Osteocyte (in vitro differentiated cells): ENCODE measurements at regions not wholly inside any gene's neighbourhood (a gene's known extent, or its start where the extent isn't known, plus 50 kb on each side); places are given as distances from the start of the nearest gene placed in this dataset.

Experiments used
- DNase-seq: peaks from one replicate; pipeline ENCODE4 v3.0.0; 2021; ENCODE audit warnings: mixed read lengths; ENCODE audit not compliant: unreplicated experiment; ENCODE audit errors: extremely low spot score
- H3K27ac Mint-ChIP-seq: one replicate; pipeline ENCODE4 v1.8.0; 2021; ENCODE audit warnings: mild to moderate bottlenecking, mixed read lengths; ENCODE audit not compliant: unreplicated experiment
- H3K27me3 Mint-ChIP-seq: one replicate; pipeline ENCODE4 v1.8.0; 2021; ENCODE audit warnings: mixed read lengths; ENCODE audit not compliant: unreplicated experiment
- H3K36me3 Mint-ChIP-seq: one replicate; pipeline ENCODE4 v1.8.0; 2021; ENCODE audit warnings: mixed read lengths; ENCODE audit not compliant: unreplicated experiment
- H3K4me1 Mint-ChIP-seq: one replicate; pipeline ENCODE4 v1.8.0; 2021; ENCODE audit warnings: mixed read lengths; ENCODE audit not compliant: unreplicated experiment
- H3K4me3 Mint-ChIP-seq: one replicate; pipeline ENCODE4 v1.8.0; 2021; ENCODE audit warnings: mild to moderate bottlenecking, moderate library complexity, mixed read lengths; ENCODE audit not compliant: unreplicated experiment
- H3K9me3 Mint-ChIP-seq: one replicate; pipeline ENCODE4 v1.8.0; 2021; ENCODE audit warnings: mixed read lengths; ENCODE audit not compliant: unreplicated experiment
- TF ChIP-seq, protein P1 (sequence below): fragments of 200-600 bp; sonication (generic); IDR thresholded peaks from 2 replicates; pipeline ENCODE4 v1.5.0; 2021; ENCODE audit warnings: antibody characterized with exemption, mild to moderate bottlenecking, moderate library complexity

DNA sequence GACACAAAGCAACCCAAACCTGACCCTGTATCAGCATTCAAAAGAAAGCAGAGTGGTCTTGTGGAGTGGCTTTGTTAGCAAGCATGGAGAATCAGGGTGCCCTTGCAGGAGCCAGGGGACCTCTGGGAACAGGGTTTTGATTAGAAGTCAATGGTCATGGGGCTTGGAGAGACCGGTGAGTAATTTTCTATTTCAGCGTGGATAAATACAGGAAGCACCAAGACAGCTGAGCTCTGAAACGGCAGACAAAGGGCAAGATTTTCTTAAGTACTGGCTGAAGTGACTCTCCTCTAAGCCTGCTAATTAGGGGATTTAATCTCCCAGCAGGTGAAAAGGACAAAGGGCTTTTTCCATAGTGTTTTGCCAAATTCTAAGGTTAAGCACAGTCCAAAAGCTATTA is 78.0 kb upstream of the GAREM1 start:
- TF ChIP-seq, protein P1, sequence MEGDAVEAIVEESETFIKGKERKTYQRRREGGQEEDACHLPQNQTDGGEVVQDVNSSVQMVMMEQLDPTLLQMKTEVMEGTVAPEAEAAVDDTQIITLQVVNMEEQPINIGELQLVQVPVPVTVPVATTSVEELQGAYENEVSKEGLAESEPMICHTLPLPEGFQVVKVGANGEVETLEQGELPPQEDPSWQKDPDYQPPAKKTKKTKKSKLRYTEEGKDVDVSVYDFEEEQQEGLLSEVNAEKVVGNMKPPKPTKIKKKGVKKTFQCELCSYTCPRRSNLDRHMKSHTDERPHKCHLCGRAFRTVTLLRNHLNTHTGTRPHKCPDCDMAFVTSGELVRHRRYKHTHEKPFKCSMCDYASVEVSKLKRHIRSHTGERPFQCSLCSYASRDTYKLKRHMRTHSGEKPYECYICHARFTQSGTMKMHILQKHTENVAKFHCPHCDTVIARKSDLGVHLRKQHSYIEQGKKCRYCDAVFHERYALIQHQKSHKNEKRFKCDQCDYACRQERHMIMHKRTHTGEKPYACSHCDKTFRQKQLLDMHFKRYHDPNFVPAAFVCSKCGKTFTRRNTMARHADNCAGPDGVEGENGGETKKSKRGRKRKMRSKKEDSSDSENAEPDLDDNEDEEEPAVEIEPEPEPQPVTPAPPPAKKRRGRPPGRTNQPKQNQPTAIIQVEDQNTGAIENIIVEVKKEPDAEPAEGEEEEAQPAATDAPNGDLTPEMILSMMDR: no peak
- Mint-ChIP-seq H3K4me3 (no peak overlapping the region), H3K36me3 (no peaks in the 10 kb centered on the region), H3K9me3 (no peaks in the 10 kb centered on the region), H3K27me3 (peaks cover 15% of the 10 kb centered on the region), H3K27ac (no peak overlapping the region), H3K4me1 (no peaks in the 10 kb centered on the region)
- no peak for DNase-seq

DNA sequence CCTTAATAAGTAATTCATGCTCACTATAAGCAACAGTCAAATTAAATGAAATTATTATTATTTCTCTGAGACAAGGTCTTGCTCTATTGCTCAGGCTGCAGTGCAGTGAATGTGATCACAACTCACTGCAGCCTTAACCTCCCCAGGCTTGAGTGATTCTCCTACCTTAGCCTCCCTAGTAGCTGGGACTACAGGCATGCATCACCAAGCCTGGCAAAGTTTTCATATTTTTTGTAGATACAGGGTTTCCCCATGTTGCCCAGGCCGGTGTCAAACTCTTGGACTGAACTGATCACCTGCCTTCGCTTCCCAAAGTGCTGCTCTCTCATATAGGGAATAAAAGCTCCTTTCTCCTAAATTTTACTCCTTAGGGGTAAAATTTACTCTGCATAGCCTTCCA is 74.9 kb upstream of the GAREM1 start:
- Mint-ChIP-seq H3K36me3 (no peaks in the 10 kb centered on the region), H3K27ac (no peak overlapping the region), H3K4me3 (no peak overlapping the region), H3K9me3 (no peaks in the 10 kb centered on the region), H3K4me1 (no peaks in the 10 kb centered on the region), H3K27me3 (peaks cover 13% of the 10 kb centered on the region)
- TF ChIP-seq, protein P1: no peak
- DNase-seq: no peak

DNA sequence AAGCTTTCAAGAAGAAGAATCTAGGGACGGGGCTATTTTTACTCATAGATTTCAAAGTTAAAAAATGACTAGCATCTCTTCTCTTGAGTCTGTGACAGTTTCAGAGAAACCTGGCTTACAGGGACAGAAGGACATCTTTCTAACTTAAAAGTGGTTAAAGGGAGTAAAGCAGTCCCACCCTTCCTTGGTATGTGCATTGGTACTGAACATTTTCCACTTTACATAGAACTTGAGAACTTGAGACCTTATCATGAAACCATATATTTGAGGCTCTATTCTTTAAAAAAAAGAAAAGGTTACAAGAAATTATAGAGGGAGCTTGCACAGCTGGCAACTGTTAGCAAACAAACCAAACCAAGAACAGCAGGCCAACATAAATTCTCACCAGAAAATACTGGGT is 73.4 kb upstream of the GAREM1 start:
- TF ChIP-seq, protein P1: no peak

DNA sequence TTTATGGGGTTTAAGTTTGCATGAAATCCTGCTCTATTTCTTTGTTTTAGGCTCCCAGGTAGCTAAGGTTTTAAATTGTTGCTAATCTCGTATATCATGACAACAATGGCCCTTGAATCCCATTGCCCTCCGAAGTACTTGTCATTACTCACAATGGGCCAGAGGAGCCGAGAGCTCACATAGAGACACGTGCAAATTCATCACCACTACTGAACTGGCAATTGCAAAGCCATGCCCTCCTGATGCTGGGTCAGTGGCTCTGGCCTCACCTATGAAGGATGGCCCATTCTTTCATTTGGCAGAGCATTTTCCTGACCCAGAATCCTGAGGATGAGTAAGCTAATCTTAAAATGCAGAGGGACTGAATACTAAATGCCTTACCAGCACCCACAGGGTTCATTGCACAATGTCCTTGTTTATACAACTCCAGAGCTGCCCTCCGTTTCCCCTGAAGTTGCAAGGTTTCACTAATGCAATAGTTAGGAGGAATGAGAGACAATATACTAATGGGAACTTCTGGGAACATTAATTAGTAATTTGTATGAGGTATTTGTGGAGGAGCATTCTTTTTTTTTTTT is 71.6 kb upstream of the GAREM1 start:
- H3K9me3 Mint-ChIP-seq: no peaks in the 10 kb centered on the region
- H3K27me3 Mint-ChIP-seq: peaks cover 13% of the 10 kb centered on the region
- H3K4me3 Mint-ChIP-seq: no peak overlapping the region
- TF ChIP-seq, protein P1: no peak
- H3K4me1 Mint-ChIP-seq: no peaks in the 10 kb centered on the region
- no peak overlapping the region for H3K27ac Mint-ChIP-seq
- no peaks in the 10 kb centered on the region for H3K36me3 Mint-ChIP-seq
- DNase-seq: no peak

More for the DNA sequence above, 73.4 kb upstream of the GAREM1 start:
- Mint-ChIP-seq H3K4me3 (no peak overlapping the region), H3K9me3 (no peaks in the 10 kb centered on the region), H3K36me3 (no peaks in the 10 kb centered on the region), H3K27ac (no peak overlapping the region), H3K27me3 (peaks cover 13% of the 10 kb centered on the region), H3K4me1 (no peaks in the 10 kb centered on the region)
- no peak for DNase-seq

DNA sequence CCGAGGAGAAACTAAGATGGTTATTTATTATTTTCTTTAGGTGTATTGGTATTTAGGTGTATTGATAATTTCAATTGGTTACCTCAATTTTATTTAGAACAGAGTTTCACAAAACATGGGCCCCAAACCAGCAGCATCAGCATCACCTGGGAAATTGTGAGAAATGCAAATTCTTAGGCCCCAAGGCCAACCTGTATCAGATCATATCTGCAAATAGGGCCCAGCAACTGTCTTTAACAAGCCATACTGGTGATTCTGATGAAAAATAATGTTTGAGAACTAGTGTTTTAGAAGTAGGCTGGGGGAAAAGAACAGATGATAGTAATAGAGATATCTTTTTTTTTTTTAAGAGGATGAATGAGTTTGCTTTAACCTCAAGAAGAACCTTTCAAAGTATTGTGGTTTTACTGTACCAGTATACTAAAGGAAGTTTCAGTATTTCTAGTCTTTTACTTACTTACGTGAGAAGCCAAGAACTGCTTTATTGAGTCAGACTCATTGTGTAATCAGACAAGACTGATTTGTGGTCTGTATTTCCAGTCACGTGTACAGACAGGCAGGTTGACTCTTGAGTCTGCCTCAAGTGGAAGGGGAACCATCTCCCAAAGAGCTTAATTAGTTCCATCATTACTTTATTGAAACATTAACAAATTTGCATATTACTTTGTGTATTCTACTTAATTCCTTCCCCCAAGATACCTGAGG is 60.4 kb upstream of the GAREM1 start:
- Mint-ChIP-seq H3K27ac (no peak overlapping the region), H3K9me3 (no peaks in the 10 kb centered on the region), H3K4me3 (no peak overlapping the region), H3K36me3 (no peaks in the 10 kb centered on the region), H3K4me1 (no peaks in the 10 kb centered on the region), H3K27me3 (no peaks in the 10 kb centered on the region)
- TF ChIP-seq, protein P1: no peak
- DNase-seq: no peak
